ENCODE measurements at regions not wholly inside any gene's neighbourhood (a gene's known extent, or its start where the extent isn't known, plus 50 kb on each side); places are given as distances from the start of the nearest gene placed in this dataset.

- Histone ChIP-seq H3K4me3 (ENCODE audit: low read length, poor library complexity, severe bottlenecking) (no peak overlapping the region), H3K4me2 (ENCODE audit: low read depth, low read length, poor library complexity, severe bottlenecking) (no peak overlapping the region), H3K36me3 (ENCODE audit: insufficient read depth, low read length) (no peaks in the 10 kb centered on the region), H3K4me1 (ENCODE audit: insufficient read depth, low read length, poor library complexity, severe bottlenecking) (no peaks in the 10 kb centered on the region), H3F3A (ENCODE audit: low read depth) (no peaks in the 10 kb centered on the region), H4K20me1 (ENCODE audit: insufficient read depth, low read length, poor library complexity, severe bottlenecking) (no peaks in the 10 kb centered on the region), H3K27me3 (ENCODE audit: insufficient read depth, low read length, poor library complexity, severe bottlenecking) (no peaks in the 10 kb centered on the region), H2AFZ (ENCODE audit: low read length) (no peak overlapping the region), H3K9ac (ENCODE audit: low read depth, low read length, poor library complexity, severe bottlenecking) (no peak overlapping the region), H3K9me3 (ENCODE audit: insufficient read depth, low read depth, low read length) (no peaks in the 10 kb centered on the region), H3K79me2 (ENCODE audit: insufficient read depth, low read length) (no peaks in the 10 kb centered on the region), H3K9me2 (replicated peaks; ENCODE audit: low read depth, low read length) (no peaks in the 10 kb centered on the region)
- TF ChIP-seq CTCF (conservative IDR thresholded peaks at IDR 0.05; ENCODE audit: low read length), result no peak
- no peak for TF ChIP-seq EZH2phosphoT487 (IDR thresholded peaks at IDR 0.05; ENCODE audit: borderline replicate concordance)
Observed at GRCh38 chr7:157467496-157468212, 130.8 kb downstream of the DNAJB6 start.

- Histone ChIP-seq H3K4me2 (ENCODE audit: low read depth, low read length, poor library complexity, severe bottlenecking) (no peak overlapping the region), H3K4me3 (ENCODE audit: low read length, poor library complexity, severe bottlenecking) (no peak overlapping the region), H3K79me2 (ENCODE audit: insufficient read depth, low read length) (no peaks in the 10 kb centered on the region), H3K9me2 (replicated peaks; ENCODE audit: low read depth, low read length) (no peaks in the 10 kb centered on the region), H3K36me3 (ENCODE audit: insufficient read depth, low read length) (no peaks in the 10 kb centered on the region), H2AFZ (ENCODE audit: low read length) (no peak overlapping the region), H3K27me3 (ENCODE audit: insufficient read depth, low read length, poor library complexity, severe bottlenecking) (no peaks in the 10 kb centered on the region), H3K9me3 (ENCODE audit: insufficient read depth, low read depth, low read length) (0 out of 2 replicates have a peak, but pooled peaks cover 5% of the 10 kb centered on the region), H3K9ac (ENCODE audit: low read depth, low read length, poor library complexity, severe bottlenecking) (no peak overlapping the region), H4K20me1 (ENCODE audit: insufficient read depth, low read length, poor library complexity, severe bottlenecking) (no peaks in the 10 kb centered on the region), H3K4me1 (ENCODE audit: insufficient read depth, low read length, poor library complexity, severe bottlenecking) (no peaks in the 10 kb centered on the region), H3F3A (ENCODE audit: low read depth) (no peaks in the 10 kb centered on the region)
- TF ChIP-seq EZH2phosphoT487 (IDR thresholded peaks at IDR 0.05; ENCODE audit: borderline replicate concordance) (no peak), CTCF (conservative IDR thresholded peaks at IDR 0.05; ENCODE audit: low read length) (no peak)
Observed at GRCh38 chr7:157468221-157469111, 131.7 kb downstream of the DNAJB6 start.

- H2AFZ ChIP-seq (ENCODE audit: low read length), result no peak overlapping the region
- H3K9me3 ChIP-seq (ENCODE audit: insufficient read depth, low read depth, low read length), result 0 out of 2 replicates have a peak, but pooled peaks cover 5% of the 10 kb centered on the region
- H3K4me1 ChIP-seq (ENCODE audit: insufficient read depth, low read length, poor library complexity, severe bottlenecking), result no peaks in the 10 kb centered on the region
- TF ChIP-seq EZH2phosphoT487 (IDR thresholded peaks at IDR 0.05; ENCODE audit: borderline replicate concordance), result no peak
- no peaks in the 10 kb centered on the region for H3K79me2 ChIP-seq (ENCODE audit: insufficient read depth, low read length)
- no peaks in the 10 kb centered on the region for H3K27me3 ChIP-seq (ENCODE audit: insufficient read depth, low read length, poor library complexity, severe bottlenecking)
- H4K20me1 ChIP-seq (ENCODE audit: insufficient read depth, low read length, poor library complexity, severe bottlenecking), result no peaks in the 10 kb centered on the region
- H3K9me2 ChIP-seq (replicated peaks; ENCODE audit: low read depth, low read length), result no peaks in the 10 kb centered on the region
- no peaks in the 10 kb centered on the region for H3K36me3 ChIP-seq (ENCODE audit: insufficient read depth, low read length)
- no peaks in the 10 kb centered on the region for H3F3A ChIP-seq (ENCODE audit: low read depth)
- H3K4me3 ChIP-seq (ENCODE audit: low read length, poor library complexity, severe bottlenecking), result no peak overlapping the region
- H3K9ac ChIP-seq (ENCODE audit: low read depth, low read length, poor library complexity, severe bottlenecking), result no peak overlapping the region
- no peak overlapping the region for H3K4me2 ChIP-seq (ENCODE audit: low read depth, low read length, poor library complexity, severe bottlenecking)
Observed at GRCh38 chr7:157469181-157470016, 132.6 kb downstream of the DNAJB6 start.

Data from Loucy (cell line).